Ectodermal cell (in vitro differentiated cells): ENCODE measurements at regions not wholly inside any gene's neighbourhood (a gene's known extent, or its start where the extent isn't known, plus 50 kb on each side); places are given as distances from the start of the nearest gene placed in this dataset.

ENCODE experiments used
- H3K27ac ChIP-seq: 2 replicates; pipeline ENCODE4 v1.7.0; 2013; ENCODE audit warnings: mild to moderate bottlenecking, low read depth, low read length; ENCODE audit not compliant: insufficient read depth, poor library complexity, severe bottlenecking
- H3K27me3 ChIP-seq: 2 replicates; pipeline ENCODE4 v1.7.0; 2013; ENCODE audit warnings: mild to moderate bottlenecking, low read length; ENCODE audit not compliant: insufficient read depth, control insufficient read depth, poor library complexity, severe bottlenecking
- H3K36me3 ChIP-seq: one replicate; pipeline ENCODE4 v1.7.0; 2013; ENCODE audit warnings: low read length; ENCODE audit not compliant: control insufficient read depth, insufficient read depth
- H3K4me1 ChIP-seq: one replicate; pipeline ENCODE4 v1.7.0; 2013; ENCODE audit warnings: low read length; ENCODE audit not compliant: control insufficient read depth, insufficient read depth
- H3K4me3 ChIP-seq: 2 replicates; pipeline ENCODE4 v1.7.0; 2013; ENCODE audit warnings: low read depth, low read length, control low read depth; ENCODE audit not compliant: insufficient read depth
- H3K9me3 ChIP-seq: 2 replicates; pipeline ENCODE4 v1.7.0; 2013; ENCODE audit warnings: mild to moderate bottlenecking, low read length, moderate library complexity; ENCODE audit not compliant: control insufficient read depth
- WGBS, 2 experiments: methylation state at CpG; one replicate each; pipeline ENCODE4 v1.1.7; 2013; ENCODE audit warnings: missing lambda C conversion rate in 2 of 2; 5-methylcytosine and 5-hydroxymethylcytosine counted together

DNA sequence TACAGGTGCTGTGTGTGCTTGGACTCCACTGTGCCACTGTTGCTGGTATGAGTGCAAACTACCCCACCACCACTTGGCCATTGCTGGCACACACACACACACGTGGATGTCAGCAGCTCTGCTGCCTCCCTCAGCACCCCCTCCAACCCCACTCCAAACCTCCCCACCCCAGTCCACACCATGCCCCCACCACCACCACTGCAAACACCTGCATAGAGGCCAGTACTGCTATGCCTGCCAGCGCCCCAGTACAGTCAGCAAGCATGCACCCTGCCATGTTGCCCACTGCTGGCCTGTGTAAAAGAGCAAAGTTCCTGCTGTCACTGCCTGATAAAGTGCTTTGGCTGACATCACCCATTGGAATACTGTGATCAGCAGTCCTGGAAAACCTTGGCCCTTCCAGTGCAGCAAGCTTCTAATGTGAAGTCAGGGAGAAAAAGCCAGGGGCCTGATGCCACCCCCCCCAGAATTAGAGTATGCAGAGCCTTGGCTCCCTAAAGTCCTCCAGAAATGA is 519.2 kb upstream of the PCDH15 start:
- Histone ChIP-seq H3K27me3 (no peaks in the 10 kb centered on the region), H3K4me3 (no peak overlapping the region), H3K27ac (no peak overlapping the region), H3K4me1 (no peaks in the 10 kb centered on the region), H3K9me3 (no peaks in the 10 kb centered on the region), H3K36me3 (no peaks in the 10 kb centered on the region)
- 89 to 91% methylated on average over 2 of the region's 2 CpGs for WGBS, 2 experiments

DNA sequence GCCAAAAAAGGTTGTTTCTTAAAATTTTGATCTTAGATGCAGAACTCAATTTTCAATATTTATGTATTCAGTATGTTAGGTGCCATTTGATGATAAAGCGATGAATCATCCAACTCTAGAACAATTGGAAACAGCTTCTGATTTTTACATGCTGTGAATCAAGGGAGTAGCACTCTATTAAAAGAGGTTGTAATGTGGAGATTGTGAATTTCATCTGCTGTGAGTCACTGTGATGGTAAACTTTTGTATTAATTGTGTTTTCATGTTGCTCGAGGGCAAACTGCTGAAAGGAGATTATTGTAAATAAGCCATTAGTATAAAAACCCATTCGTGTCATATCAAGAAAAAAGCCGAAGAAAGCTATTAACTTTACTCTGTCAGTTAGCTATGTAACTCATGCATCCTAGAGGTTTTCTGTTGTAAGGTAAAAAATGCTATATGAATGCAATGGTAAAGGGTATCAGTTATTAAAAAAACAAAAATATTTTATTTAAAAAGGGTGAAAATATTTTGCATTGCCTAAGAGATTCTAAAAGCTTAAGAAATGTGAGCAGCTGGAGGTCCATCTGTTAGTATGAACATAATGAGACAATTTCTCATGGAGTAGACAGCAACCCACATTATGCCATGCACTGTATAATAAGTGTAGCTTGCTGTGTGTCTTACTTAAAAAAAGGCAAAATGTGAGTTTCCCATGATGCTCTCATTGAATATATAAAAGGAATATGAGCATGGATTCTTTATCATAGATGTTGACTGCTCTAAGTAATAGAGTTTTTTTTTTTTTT is 511.0 kb upstream of the PCDH15 start:
- Histone ChIP-seq H3K4me1 (no peaks in the 10 kb centered on the region), H3K27ac (no peak overlapping the region), H3K9me3 (no peaks in the 10 kb centered on the region), H3K36me3 (no peaks in the 10 kb centered on the region), H3K4me3 (no peak overlapping the region), H3K27me3 (no peaks in the 10 kb centered on the region)
- WGBS, 2 experiments = 94 to 97% methylated on average over 4 of the region's 4 CpGs

DNA sequence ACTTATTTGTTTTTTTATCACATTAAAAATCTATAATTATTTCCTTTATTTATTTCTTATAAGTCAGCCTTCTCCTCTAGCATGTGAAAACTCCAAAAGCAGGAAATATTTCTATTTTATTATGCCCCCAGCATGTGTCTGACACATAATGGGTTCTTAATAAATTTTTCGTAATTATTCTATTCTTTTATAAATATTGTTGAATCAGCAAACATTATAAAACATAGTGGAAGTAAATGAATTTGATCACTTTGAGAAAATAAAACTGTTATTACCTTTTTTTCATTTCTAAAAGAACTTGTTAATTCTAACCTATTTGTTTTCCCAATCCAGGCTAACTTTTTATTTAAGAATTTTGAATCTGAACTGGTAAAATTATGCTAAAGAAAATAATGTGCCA is 509.1 kb upstream of the PCDH15 start:
- Histone ChIP-seq H3K4me3 (no peak overlapping the region), H3K27me3 (no peaks in the 10 kb centered on the region), H3K36me3 (no peaks in the 10 kb centered on the region), H3K27ac (no peak overlapping the region), H3K9me3 (no peaks in the 10 kb centered on the region), H3K4me1 (peaks cover 3% of the 10 kb centered on the region)
- WGBS, 2 experiments = no CpG with 5 or more reads among the region's 1 CpG

DNA sequence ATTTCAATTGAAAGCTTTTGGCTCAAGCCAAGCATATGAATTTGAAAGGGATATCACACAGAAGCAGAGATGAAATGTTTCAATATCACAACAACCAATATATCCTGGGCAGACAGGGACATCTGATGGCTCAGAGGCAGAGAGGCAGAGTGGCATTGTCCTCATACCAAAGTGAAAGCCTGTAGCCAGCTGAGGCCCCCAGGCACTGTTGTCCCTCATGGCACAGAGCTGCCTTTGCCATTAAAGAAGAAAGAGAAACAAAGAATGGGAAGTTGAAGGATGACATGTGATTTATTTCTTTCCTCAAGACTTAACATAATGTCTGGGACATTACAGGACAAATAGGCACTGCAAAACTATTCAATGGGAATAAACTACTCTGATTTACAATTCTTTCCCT is 504.3 kb upstream of the PCDH15 start:
- Histone ChIP-seq H3K27ac (no peak overlapping the region), H3K27me3 (no peaks in the 10 kb centered on the region), H3K36me3 (no peaks in the 10 kb centered on the region), H3K9me3 (no peaks in the 10 kb centered on the region), H3K4me1 (peaks cover 3% of the 10 kb centered on the region), H3K4me3 (no peak overlapping the region)

DNA sequence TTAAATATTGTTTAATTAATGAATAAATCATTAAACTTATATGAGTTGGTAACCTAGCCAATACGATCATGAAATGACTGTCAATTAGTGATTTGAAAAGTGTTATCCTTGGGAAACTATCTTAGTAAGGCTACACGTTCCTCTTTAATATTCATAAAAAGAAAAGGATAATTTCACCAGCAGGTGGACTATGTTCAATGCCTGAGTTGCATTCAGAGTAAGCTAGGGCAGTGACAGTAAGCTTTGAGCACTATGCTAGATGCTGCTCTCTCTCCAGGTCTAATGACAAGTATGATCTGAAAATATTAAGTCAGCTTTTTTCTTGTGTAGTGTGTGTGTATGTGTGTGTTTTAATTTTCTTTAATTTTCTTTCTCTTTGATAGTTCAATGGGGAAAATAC is 486.3 kb upstream of the PCDH15 start:
- 64 to 89% methylated on average over 1 to 2 of the region's 2 CpGs for WGBS, 2 experiments
- H3K4me3 ChIP-seq = no peak overlapping the region

DNA sequence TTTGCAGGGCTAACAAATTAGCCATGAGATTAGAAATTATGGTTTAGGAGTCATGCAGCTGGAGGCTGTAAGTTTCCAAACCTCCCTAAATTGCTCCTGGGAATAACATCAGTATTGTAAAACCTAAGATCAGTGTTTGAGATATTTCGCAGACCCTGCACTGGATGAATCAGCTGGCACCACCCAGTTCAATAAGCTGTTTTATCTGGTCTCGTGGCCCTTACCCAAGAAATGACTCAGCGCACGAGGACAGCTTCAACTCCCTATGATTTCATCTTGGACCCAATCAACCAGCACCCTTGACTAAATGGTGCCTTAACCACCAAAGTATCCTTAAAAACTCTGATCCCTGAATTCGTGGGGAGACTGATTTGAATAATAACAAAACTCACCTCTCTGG is 482.0 kb upstream of the PCDH15 start:
- H3K27me3 ChIP-seq = no peaks in the 10 kb centered on the region
- no peaks in the 10 kb centered on the region for H3K36me3 ChIP-seq
- peaks cover 2% of the 10 kb centered on the region for H3K9me3 ChIP-seq
- H3K4me3 ChIP-seq = no peak overlapping the region
- H3K27ac ChIP-seq = no peak overlapping the region
- WGBS, 2 experiments = 91 to 95% methylated on average over 5 of the region's 5 CpGs
- H3K4me1 ChIP-seq = no peaks in the 10 kb centered on the region

More for the DNA sequence above, 486.3 kb upstream of the PCDH15 start:
- peaks cover 2% of the 10 kb centered on the region for H3K9me3 ChIP-seq
- H3K4me1 ChIP-seq = no peaks in the 10 kb centered on the region
- no peak overlapping the region for H3K27ac ChIP-seq
- no peaks in the 10 kb centered on the region for H3K27me3 ChIP-seq
- H3K36me3 ChIP-seq = no peaks in the 10 kb centered on the region

DNA sequence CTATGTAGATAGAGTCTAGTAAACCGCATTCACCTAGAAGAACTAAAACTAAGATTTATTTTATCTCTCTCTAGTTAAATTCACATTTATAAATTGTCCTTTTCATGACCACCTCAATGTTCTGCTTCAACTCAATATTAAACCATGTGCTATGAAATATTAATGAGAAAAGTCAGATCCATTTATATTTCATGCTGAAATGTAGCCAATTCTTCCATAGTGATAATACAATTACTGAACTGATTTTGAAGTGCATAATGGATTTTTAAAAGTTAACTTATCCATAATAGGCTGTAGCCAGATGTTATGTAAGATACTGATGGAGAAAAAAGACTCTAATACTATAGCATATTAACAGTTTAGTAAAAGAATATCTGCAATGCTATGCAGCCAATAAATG is 479.7 kb upstream of the PCDH15 start:
- H3K27me3 ChIP-seq = no peaks in the 10 kb centered on the region
- no peak overlapping the region for H3K27ac ChIP-seq
- no CpG with 5 or more reads among the region's 1 CpG for WGBS, 2 experiments
- no peak overlapping the region for H3K4me3 ChIP-seq
- H3K36me3 ChIP-seq = no peaks in the 10 kb centered on the region
- H3K4me1 ChIP-seq = no peaks in the 10 kb centered on the region
- H3K9me3 ChIP-seq = peaks cover 2% of the 10 kb centered on the region

DNA sequence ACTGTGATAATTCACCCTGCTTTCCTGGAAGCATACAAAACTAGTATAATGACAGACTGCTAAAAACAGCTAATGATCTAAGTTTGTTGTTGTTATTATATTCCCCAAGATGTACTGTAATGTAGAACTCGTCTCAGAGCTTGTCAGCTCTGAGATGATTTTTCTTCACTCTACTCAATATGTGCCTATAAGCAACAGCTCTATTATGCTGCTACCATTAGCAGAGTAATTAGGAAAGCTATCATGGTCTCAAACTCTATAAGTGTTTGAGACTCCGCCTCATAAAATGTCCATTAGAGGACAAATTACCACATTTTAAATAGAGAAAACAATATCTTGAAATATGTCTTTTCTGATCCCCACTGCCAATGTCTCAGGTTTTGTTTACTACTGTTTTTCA is 476.5 kb upstream of the PCDH15 start:
- Histone ChIP-seq H3K4me3 (no peak overlapping the region), H3K27ac (no peak overlapping the region), H3K4me1 (no peaks in the 10 kb centered on the region), H3K27me3 (no peaks in the 10 kb centered on the region), H3K9me3 (no peaks in the 10 kb centered on the region), H3K36me3 (no peaks in the 10 kb centered on the region)
- WGBS, 2 experiments = 91 to 100% methylated on average over 1 to 2 of the region's 2 CpGs

DNA sequence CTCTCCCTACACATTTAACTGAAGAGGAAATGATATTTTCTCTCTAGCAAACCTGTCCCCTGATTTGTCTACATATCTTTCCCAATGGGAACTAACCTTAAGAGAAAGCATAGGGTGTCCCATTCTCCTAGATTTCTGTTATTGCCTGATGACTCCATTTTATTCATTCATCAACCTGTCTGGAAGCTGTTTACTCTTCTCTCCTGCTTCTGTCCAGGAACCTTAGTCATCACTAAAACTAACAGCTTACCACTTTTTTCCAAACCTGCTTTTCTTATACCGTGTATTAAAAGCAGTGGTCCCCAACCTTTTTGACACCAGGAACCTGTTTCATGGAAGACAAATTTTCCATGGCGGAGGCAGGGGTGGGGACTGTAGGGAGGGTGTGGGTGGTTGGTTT is 473.3 kb upstream of the PCDH15 start:
- WGBS, 2 experiments = 89 to 94% methylated on average over 2 of the region's 2 CpGs
- Histone ChIP-seq H3K4me1 (no peaks in the 10 kb centered on the region), H3K27ac (no peak overlapping the region), H3K27me3 (no peaks in the 10 kb centered on the region), H3K36me3 (no peaks in the 10 kb centered on the region), H3K9me3 (no peaks in the 10 kb centered on the region), H3K4me3 (no peak overlapping the region)

DNA sequence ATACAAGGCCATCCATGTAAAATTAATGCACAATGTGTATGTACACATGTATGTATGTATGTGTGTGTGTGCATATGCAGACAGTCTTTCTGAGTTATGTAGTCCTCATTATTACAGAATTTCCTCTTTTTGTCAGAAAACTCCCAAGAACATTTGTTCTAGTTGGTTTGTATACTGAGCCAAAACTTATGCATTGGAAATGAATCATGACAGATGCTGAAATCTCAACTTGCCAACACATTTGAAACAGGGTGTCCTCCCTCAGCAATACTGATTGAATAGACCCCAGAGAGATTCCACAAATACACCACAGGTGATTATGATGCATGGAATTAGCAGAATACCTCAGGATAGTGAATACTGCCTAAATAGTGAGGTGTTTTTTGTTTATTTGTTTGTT is 472.9 kb upstream of the PCDH15 start:
- Histone ChIP-seq H3K27ac (no peak overlapping the region), H3K4me1 (no peaks in the 10 kb centered on the region), H3K4me3 (no peak overlapping the region), H3K27me3 (no peaks in the 10 kb centered on the region), H3K9me3 (no peaks in the 10 kb centered on the region), H3K36me3 (no peaks in the 10 kb centered on the region)
